ELF-1 (cell line): ENCODE measurements at regions not wholly inside any gene's neighbourhood (a gene's known extent, or its start where the extent isn't known, plus 50 kb on each side); places are given as distances from the start of the nearest gene placed in this dataset.
A peak's percentile ranks its signal among the peaks of the same experiment; 100 is the strongest.

Experiments
- DNase-seq: peaks from one replicate; pipeline ENCODE4 v3.0.0-alpha.2; 2016; ENCODE audit warnings: low read depth, low spot score

DNA sequence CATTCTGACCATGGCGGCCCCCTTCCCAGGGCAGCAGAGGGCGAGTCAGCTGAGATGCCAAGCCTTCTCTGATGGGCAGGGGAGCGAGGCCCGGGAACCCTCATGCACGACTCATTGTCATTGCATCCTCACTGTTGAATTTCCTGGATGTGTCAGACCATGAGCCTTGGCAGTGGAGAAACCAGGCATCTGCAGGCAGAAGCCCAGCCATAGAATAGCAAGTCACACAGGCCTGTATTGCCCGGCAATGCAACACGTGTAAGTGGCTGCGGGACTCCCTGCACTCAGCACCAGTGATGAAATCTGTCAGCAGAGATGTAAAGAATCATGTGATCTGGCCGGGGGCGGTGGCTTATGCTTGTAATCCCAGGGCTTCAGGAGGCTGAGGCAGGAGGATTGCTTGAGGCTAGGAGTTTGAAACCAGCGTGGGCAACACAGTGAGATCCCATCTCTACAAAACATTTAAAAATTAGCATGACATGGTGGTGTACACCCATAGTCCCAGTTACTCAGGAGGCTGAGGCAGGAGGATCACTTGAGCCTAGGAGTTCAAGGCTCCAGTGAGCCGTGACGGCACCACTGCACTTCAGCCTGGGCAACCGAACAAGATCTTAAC, 199.7 kb downstream of the KATNAL1 start:
- DNase-seq: no peak

DNA sequence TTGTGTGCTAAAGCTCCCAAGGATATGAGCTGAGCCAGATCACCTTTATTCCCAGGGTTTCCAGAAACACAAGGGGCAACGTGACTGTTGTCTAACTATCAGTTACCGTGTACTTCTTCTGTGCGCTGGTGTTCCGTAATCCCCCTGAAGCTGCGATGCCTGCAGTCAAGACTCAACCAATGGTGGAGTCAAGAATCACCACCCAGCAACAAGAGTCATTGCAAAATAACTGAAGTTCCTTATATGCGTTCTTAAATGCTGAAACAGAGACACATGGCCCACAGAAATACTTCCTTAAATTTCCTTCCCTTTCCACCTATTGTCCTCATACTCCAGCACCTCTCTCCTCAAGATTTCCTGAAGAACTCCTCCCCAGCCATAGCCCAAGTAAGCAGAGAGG, 200.2 kb downstream of the KATNAL1 start:
- DNase-seq: no peak

DNA sequence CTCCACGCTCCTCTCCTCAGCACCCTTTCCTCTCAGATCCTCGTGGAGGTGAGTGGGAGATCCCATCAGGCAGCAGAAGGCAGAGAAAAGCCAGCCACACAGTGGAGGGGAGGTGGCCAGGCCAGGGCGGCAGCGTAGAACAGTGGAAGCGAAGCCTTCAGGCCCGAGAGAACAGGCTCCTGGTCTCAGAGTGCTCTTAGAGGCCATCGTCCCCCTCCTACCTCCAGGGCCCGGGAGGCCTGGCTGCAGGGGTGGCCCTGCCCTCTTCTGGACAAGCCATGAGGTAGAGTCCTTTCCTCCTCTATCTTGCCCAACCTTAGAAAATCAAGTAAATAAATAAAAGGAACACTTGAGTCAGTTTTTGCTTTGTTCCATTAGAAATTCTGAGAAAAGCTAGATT, 202.0 kb downstream of the KATNAL1 start:
- DNase-seq: peak; percentile 59

DNA sequence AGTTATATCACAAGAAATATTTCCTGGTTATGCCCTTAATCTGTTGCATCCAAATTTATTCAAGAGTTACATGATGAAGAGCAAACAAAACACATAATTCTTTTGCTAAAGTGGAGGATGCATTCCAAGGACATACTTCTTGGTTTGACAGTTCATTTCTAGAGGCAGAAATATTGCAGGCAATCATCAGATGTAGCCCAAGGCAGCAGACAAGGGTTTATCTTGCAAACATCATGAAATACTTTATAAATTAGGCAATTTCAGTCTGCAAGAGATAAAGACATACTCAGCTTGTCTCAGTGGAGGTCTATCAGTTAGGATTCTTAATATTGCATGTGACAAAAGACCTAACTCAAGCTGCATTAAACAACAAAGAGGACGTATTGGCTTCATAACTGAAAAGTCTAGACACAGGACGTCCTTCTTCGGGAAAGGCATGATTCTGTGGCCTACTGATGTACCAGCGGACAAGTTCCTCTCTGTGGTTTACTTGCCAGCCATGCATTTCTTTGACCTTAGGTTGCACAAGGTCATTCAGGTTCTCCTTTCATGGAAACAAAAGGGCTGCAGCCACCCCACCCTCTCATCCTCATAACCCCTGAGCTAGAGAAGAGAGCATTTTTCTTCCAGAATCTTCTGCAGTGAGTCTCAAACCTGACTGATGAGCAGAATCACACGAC, 204.1 kb downstream of the KATNAL1 start:
- DNase-seq: no peak

DNA sequence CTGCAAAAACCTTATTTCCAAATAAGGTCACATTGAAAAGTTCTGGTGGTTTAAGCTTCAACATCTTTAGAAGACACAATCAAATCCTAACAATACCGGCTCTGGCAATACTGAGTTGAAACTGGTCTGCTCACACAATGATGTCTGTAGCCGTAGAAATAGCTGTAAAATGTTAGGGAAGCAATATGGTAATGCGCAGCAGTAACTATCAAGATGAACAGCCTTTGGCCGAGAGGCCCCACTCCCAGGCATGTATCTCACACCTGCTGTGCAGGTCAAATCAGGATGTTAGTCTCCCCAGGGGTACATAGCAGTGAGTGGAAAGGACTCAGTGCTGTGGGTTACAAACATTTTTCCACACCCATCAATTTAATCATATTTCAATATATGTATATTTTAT, 207.1 kb downstream of the KATNAL1 start:
- no peak for DNase-seq

DNA sequence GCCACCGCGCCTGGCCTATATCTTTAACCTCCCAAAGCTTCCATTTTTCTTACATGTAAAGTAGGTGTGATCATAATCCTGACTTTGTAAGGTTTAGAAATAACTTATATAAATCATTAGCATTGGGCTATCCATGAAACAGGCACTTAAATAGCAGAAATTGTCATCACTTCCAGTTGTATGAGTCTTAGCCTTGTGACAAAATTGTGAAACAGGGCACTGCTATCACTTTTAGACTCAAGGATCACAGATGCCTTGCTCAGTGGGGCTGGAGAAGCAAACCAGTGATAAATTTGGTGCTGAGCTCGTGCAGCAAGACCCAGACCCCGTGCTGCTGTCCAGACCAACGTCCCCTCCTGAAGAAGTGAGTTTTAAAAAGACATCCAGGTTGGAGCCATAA, 209.7 kb downstream of the KATNAL1 start:
- no peak for DNase-seq

DNA sequence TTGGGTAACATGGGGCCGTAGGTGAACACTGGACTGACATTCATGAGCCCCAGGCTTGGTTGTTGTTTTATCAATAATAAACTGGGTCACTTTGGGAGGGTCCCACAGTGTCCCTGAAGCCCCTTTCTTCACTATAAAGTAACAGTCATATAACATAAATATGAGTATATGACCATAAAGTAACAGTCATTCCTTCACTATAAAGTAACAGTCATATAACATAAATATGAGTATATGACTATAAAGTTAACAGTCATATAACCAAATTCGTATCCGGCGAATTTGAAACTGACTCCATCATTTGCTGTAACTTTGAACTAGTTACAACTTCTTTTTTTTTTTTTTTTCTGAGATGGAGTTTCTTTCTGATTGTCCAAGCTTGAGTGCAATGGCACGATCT, 210.3 kb downstream of the KATNAL1 start:
- no peak for DNase-seq

DNA sequence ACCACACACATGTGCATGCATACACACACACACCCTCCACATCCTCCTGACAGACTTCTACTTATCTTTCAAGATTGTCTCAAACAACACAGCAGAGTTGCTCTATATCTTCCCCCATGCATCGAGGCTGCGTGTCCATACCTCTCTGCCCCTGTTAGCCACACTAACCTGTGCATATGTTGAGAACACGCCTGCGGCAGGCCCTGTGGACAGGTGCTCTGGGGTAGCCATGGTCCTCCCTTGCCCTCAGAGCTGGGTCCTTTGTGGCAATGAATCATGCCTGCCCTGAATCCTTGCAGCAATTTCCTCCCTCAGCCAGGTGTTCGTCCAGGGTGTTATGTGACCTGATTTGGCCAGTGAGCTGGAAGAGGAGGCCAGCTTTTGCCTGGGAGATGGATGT, 213.3 kb downstream of the KATNAL1 start:
- no peak for DNase-seq

DNA sequence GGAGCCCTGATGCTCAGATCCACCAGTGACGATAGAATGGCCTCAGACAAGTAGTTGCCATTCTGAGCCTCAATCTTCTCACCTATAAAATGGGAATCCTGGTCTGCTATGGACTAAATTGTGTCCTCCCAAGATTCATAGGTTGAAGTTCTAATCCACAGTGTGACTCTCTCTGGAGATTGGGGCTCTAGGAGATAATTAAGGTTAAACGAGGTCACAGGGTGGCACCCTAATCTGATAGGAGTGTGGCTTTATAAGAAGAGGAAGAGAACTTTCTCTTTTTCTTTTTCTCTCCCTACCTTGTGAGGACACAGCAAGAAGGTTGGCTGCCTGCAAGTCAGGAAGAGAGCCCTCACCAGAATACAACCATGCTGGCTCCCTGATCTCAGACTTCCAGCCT, 214.1 kb downstream of the KATNAL1 start:
- DNase-seq: no peak

DNA sequence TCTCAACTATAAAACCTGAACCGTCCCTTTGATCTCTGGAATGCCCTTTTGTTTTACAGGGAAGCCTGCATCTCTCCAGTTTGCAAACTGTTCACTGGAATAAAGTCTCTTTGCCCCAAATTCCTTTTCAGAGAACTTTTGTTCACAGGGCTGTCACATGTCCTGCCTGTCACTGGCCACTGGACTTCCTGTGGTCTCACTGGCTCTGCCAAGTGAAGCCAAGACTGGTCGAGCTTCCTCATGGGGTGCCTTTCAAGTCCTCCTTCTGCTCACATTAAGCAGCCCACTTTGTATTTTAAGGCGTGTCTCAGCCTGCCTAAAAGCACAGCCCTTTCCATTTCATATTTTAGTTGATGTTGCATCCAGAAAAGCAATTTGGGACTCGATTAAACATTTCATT, 215.7 kb downstream of the KATNAL1 start:
- DNase-seq: no peak

DNA sequence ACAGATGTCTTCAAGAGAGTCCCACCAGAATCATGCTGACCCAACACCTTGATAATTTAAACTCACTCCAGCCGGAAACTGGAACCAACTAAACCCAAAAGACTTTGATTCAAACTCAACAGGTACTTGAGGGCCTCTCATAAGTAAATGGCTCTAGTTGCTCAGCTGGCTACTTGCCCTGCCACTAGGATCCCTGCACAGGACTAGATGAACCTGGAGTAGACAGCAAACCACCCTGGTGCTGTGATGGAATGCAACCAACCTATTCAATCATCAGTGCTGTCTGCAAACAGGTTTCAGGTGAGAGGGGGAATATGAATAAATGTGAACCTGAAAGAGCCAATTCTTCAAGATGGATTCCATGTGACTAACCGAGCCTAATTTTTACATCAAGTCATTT, 216.3 kb downstream of the KATNAL1 start:
- DNase-seq: no peak

DNA sequence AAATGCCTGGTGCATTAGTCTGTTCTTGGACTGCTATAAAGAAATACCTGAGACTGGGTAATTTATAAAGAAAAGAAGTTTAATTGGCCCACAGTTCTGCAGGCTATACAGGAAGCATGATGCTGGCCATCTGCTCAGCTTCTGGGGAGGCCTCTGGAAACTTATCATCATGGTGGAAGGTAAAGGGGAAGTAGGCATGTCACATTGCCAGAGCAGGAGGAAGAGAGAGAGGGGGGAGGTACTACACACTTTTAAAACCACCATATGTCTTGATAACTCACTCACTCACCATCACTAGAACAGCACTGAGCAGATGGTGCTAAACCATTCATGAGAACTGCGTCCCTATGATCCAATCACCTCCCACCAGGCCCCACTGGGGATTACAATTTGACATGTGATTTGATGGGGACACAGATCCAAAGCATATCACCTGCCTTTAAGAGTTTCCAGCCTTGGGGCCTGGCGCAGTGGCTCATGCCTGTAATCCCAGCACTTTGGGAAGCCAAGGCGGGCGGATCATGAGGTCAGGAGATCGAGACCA, 219.0 kb downstream of the KATNAL1 start:
- no peak for DNase-seq

DNA sequence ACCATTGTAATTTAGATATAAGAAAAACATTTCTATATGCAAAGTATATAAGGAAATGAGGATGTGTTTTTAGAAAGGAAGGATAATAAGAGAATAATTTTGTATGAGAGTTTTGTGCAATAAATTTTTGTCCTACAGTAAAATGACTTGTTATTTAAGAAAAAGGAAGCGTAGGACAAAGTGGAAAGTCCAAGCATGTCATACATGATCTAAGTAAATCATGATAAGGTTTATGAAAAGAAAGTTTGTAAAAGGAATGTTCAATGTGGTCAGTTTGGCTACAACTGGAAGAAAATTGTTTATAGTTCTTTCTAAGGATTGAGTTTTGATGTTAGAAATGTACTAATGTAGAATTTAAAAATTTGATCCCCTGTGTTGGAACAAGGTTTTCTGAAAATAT, 222.3 kb downstream of the KATNAL1 start:
- no peak for DNase-seq

DNA sequence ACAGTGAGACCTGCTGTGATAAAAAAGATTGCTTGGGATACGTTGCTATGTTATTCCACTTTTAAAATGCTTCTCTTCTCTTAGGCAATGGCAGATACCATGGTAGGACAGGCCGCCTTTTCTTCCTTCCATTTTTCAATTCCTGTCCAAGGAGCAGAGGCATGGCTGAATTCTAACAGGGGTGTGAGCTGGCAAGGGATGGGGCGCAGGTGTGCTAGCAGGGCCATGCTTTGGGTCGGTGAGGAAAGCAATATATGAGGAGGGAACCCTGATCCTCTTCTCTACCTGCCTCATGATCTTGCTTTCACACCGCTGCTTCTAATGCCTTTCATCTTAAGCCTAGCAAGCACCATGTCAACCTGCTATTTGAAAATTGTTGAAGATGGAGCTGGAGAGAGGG, 225.0 kb downstream of the KATNAL1 start:
- DNase-seq: no peak

DNA sequence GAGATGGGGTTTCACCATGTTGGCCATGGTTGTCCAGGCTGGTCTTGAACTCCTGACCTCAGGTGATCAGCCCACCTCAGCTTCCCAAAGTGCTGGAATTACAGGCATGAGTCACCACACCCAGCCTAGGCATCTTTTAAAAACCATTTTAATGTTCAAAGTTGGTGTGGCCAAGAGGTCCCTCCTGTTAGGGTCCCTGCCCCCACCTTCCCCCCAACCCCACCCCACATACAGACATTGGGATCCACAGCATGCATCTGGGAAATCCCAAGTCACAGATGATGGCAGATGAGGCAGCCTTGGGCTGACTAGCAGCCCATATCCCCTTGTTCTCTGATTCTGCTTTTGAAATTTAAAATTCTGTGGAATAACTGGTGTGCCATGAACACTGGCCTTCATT, 226.0 kb downstream of the KATNAL1 start:
- DNase-seq: no peak

DNA sequence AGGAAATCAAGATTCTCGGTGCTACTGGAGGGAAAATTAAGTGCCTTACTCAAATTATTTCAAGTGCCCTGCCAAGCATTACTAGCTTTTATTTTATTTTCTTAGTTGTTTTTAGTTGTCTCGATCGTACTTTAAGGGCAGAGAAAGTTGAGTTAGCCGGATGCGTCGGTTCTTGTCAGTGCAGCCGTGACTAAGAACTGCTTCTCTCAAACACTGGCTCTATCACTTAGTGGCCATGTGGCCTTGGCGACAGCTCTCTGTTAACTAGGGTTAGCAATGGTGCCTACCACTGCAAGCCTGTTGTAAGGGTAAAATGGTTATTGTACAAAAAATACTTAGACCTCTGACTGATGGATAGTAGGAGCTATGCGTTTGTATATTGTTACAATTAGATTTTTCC, 227.8 kb downstream of the KATNAL1 start:
- DNase-seq: no peak

DNA sequence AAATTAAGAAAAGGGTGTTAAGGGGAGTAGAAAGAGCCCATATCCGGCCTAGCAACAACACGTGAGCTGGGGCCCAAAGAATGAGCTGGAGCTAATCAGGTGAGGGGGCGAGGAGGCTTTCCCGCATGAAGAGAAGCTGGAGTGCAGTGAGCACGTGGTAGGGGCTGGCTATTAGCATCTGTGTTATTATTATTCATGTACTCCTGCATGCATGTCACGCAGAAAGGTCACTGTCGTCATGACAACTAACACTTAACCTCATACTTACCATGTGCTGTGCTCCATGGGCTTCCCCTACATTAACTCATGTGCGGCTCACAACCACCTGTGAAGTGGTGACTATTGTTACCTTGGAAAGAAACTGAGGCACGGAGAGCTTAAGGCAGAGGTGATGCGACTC, 227.6 kb upstream of the UBL3 start:
- no peak for DNase-seq

DNA sequence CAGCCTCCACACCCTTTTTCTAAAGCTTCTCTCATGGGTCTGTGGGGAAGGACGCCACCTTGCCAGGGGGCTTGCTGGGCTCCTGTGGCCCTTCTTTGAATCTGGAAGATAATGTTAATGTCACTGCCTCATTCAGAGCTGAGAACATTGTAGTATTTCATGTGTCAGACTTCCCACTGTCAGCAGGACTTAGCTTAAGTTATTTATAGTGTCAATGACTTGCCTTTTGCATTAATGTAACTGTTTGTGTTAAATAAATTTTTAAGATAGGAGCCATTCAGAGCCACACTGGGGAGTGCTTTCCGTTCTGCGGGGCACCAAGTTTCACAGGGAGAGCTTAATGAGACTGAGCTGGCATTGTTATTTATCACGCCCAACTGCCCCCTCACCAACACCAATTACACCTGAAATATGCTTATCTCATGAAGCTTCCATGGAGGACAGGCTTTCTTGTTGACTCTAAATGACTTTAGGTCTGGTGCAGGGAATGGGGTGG, 226.9 kb upstream of the UBL3 start:
- no peak for DNase-seq

DNA sequence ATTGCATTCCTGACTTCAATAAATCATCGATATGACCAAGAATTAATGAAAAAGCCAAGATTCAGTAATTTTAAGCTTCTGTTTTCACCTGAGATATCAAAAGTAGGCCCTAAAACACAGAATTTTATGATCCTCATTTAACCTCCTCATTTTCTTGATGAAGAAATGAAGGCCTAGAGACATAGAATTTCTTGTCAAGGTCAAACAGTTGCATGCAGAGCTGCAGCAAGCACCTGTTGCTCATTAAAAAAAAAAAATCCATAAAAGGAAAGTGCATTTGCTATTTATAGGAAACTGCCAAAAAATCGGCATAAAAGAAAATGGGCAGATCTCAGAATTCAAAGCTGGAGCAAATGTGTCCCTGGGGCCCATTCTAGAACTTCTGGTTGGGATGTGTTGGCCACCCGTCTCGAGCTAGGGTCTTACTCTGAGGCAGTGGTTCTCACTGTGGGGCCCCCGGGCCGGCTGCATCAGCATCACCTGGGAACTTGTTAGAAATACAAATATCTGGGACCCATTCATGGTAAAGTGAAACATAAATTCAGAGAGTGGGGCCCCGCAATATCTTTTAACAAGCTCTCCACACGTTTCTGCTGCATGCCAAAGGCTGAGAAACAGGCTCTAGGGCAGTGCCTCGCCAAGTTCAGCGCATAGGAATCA, 224.7 kb upstream of the UBL3 start:
- DNase-seq: no peak

DNA sequence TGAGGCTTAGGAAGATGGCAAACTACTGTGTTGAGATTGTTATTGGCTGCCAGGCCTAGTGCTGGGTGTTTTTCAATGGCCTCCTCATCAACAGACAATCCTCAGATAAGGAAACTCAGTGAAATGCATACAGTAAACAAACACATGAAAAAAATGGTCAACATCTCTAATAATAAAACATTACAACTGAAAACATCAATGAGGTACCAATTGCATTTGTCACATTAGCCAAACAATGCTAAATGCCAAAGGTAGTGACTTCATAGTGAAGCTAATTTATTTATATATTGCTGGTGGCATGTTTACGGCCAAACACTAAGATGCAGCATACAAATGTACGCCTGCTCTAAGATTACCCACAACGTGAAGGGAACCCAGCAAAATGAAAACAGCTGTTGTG, 224.0 kb upstream of the UBL3 start:
- no peak for DNase-seq

DNA sequence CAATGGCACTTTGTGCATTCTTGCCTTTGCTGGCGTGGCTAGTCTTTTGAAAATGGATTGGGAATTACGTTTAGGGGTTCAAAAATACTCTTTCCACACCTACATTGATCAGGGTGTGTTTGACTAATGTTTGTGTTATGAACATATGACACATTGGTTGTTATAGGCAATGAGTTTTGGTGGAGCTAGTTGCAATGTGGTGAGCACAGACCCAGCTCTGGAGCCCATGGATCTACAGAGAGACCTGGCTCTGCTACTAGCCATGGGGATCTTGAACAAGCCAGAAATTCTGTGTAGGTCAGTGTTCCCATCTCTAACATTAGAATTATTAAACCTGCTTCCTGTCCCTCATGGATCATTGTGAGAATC, 222.4 kb upstream of the UBL3 start:
- no peak for DNase-seq

DNA sequence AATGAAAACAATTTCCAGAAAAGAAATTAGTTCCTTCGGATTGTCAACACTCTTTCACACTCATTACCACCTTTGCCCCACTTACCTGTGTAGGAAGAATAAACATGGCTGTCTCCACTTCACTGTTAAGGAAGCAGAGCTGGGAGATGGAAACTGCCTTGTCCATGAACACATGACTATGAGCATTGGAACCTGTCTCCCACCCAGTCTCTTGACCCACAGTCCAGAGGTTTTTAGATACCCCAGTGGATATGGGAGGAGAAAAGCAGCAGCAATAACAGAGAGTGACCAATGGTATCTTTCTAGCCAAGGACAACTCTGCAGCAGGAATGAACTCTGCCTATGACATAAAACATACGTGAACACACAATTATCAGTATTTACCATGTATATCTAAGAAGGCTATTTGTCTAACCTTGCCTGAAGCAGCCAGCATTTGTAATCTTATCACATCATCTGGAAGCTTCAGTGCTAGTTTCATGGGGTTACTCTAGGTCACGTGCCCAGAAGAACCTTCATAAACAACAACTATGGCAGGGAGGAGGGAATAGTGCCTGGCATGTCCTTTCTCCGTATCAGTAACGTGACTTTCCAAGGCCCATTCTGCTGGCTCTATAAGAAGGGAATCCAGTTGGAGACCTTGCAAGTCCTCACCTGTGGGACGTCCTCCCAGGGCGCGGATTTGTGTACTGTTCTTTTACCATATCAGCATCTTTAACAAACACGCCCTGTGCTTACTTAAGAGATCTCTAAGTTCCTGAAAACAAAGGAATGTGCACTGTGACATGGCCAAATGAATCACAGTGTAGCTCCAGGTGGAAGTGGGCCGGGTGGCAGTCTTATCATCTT, 221.8 kb upstream of the UBL3 start:
- DNase-seq: no peak
